ENCODE measurements at regions not wholly inside any gene's neighbourhood (a gene's known extent, or its start where the extent isn't known, plus 50 kb on each side); places are given as distances from the start of the nearest gene placed in this dataset.

- DNase-seq (ENCODE audit: low read depth) (peak; percentile 87), FAIRE-seq (peak; percentile 45)
- peaks cover 12% of the 10 kb centered on the region for H3K27me3 Mint-ChIP-seq (ENCODE audit: low read depth, unreplicated experiment)
- H3K4me3 ChIP-seq (ENCODE audit: insufficient read depth, low read depth, low read length), result no peak overlapping the region
- H3K9ac ChIP-seq (ENCODE audit: low read length), result peak overlapping the region; percentile 71
- H3K27me3 ChIP-seq (ENCODE audit: insufficient read depth, low read length), result no peaks in the 10 kb centered on the region
- H3K36me3 Mint-ChIP-seq (ENCODE audit: low read depth, unreplicated experiment), result no peaks in the 10 kb centered on the region
- peaks cover 5% of the 10 kb centered on the region for H3K9me3 Mint-ChIP-seq (ENCODE audit: unreplicated experiment)
- H3K4me2 ChIP-seq (ENCODE audit: low read length), result peak overlapping the region; percentile 72
- H3K4me1 Mint-ChIP-seq (ENCODE audit: low read depth, unreplicated experiment), result peaks cover 33% of the 10 kb centered on the region
- H3K79me2 ChIP-seq (ENCODE audit: insufficient read depth, low read length), result no peaks in the 10 kb centered on the region
- H3K4me1 ChIP-seq (ENCODE audit: insufficient read depth, low read length), result peaks cover 47% of the 10 kb centered on the region
- H4K20me1 ChIP-seq (ENCODE audit: insufficient read depth, low read length), result no peaks in the 10 kb centered on the region
- peak overlapping the region; percentile 90 for H3K27ac Mint-ChIP-seq (ENCODE audit: unreplicated experiment)
- H3K27ac ChIP-seq (ENCODE audit: low read depth, low read length), result peak overlapping the region; percentile 95
- peak overlapping the region; percentile 75 for H2AFZ ChIP-seq (ENCODE audit: low read depth, low read length)
- TF ChIP-seq EZH2 (IDR thresholded peaks at IDR 0.05; ENCODE audit: insufficient read depth, low read length) (no peak), CTCF (IDR thresholded peaks at IDR 0.05; ENCODE audit: insufficient read depth, low read depth, low read length) (no peak)
- no peaks in the 10 kb centered on the region for H3K36me3 ChIP-seq (ENCODE audit: insufficient read depth, low read length)
- H3K4me3 Mint-ChIP-seq (ENCODE audit: unreplicated experiment), result no peak overlapping the region
- H3K9me3 ChIP-seq (ENCODE audit: insufficient read depth, low read depth, low read length), result no peaks in the 10 kb centered on the region
Measured at GRCh38 chr1:29708796-29709703, 472.7 kb downstream of the PTPRU start.

GRCh38 chr1:29708381-29708780 is 472.1 kb downstream of the PTPRU start:
- H3K27ac ChIP-seq (ENCODE audit: low read depth, low read length), result peak overlapping the region; percentile 95
- H3K4me1 Mint-ChIP-seq (ENCODE audit: low read depth, unreplicated experiment), result peaks cover 33% of the 10 kb centered on the region
- no peaks in the 10 kb centered on the region for H4K20me1 ChIP-seq (ENCODE audit: insufficient read depth, low read length)
- peaks cover 47% of the 10 kb centered on the region for H3K4me1 ChIP-seq (ENCODE audit: insufficient read depth, low read length)
- FAIRE-seq (no peak), DNase-seq (ENCODE audit: low read depth) (no peak)
- no peak overlapping the region for H3K4me3 Mint-ChIP-seq (ENCODE audit: unreplicated experiment)
- H3K27me3 ChIP-seq (ENCODE audit: insufficient read depth, low read length), result no peaks in the 10 kb centered on the region
- H3K36me3 ChIP-seq (ENCODE audit: insufficient read depth, low read length), result no peaks in the 10 kb centered on the region
- peaks cover 13% of the 10 kb centered on the region for H3K27me3 Mint-ChIP-seq (ENCODE audit: low read depth, unreplicated experiment)
- H3K27ac Mint-ChIP-seq (ENCODE audit: unreplicated experiment), result peak overlapping the region; percentile 75
- H3K9ac ChIP-seq (ENCODE audit: low read length), result peak overlapping the region; percentile 71
- TF ChIP-seq CTCF (IDR thresholded peaks at IDR 0.05; ENCODE audit: insufficient read depth, low read depth, low read length) (no peak), EZH2 (IDR thresholded peaks at IDR 0.05; ENCODE audit: insufficient read depth, low read length) (no peak)
- no peaks in the 10 kb centered on the region for H3K79me2 ChIP-seq (ENCODE audit: insufficient read depth, low read length)
- H3K4me3 ChIP-seq (ENCODE audit: insufficient read depth, low read depth, low read length), result no peak overlapping the region
- H3K36me3 Mint-ChIP-seq (ENCODE audit: low read depth, unreplicated experiment), result no peaks in the 10 kb centered on the region
- no peaks in the 10 kb centered on the region for H3K9me3 ChIP-seq (ENCODE audit: insufficient read depth, low read depth, low read length)
- H3K9me3 Mint-ChIP-seq (ENCODE audit: unreplicated experiment), result peaks cover 5% of the 10 kb centered on the region
- peak overlapping the region; percentile 9 for H2AFZ ChIP-seq (ENCODE audit: low read depth, low read length)
- H3K4me2 ChIP-seq (ENCODE audit: low read length), result peak overlapping the region; percentile 72

- Histone ChIP-seq H3K4me3 (ENCODE audit: insufficient read depth, low read depth, low read length) (no peak overlapping the region), H3K9ac (ENCODE audit: low read length) (peak overlapping the region; percentile 71), H3K4me1 (ENCODE audit: insufficient read depth, low read length) (peaks cover 45% of the 10 kb centered on the region), H3K4me2 (ENCODE audit: low read length) (peak overlapping the region; percentile 72), H3K9me3 (ENCODE audit: insufficient read depth, low read depth, low read length) (no peaks in the 10 kb centered on the region), H3K36me3 (ENCODE audit: insufficient read depth, low read length) (no peaks in the 10 kb centered on the region), H4K20me1 (ENCODE audit: insufficient read depth, low read length) (no peaks in the 10 kb centered on the region), H3K79me2 (ENCODE audit: insufficient read depth, low read length) (no peaks in the 10 kb centered on the region), H3K27ac (ENCODE audit: low read depth, low read length) (peak overlapping the region; percentile 95), H3K27me3 (ENCODE audit: insufficient read depth, low read length) (no peaks in the 10 kb centered on the region), H2AFZ (ENCODE audit: low read depth, low read length) (no peak overlapping the region)
- H3K4me3 Mint-ChIP-seq (ENCODE audit: unreplicated experiment), result no peak overlapping the region
- peaks cover 13% of the 10 kb centered on the region for H3K27me3 Mint-ChIP-seq (ENCODE audit: low read depth, unreplicated experiment)
- H3K27ac Mint-ChIP-seq (ENCODE audit: unreplicated experiment), result peak overlapping the region; percentile 75
- FAIRE-seq (no peak), DNase-seq (ENCODE audit: low read depth) (no peak)
- TF ChIP-seq EZH2 (IDR thresholded peaks at IDR 0.05; ENCODE audit: insufficient read depth, low read length) (no peak), CTCF (IDR thresholded peaks at IDR 0.05; ENCODE audit: insufficient read depth, low read depth, low read length) (no peak)
- peaks cover 5% of the 10 kb centered on the region for H3K9me3 Mint-ChIP-seq (ENCODE audit: unreplicated experiment)
- H3K36me3 Mint-ChIP-seq (ENCODE audit: low read depth, unreplicated experiment), result no peaks in the 10 kb centered on the region
- H3K4me1 Mint-ChIP-seq (ENCODE audit: low read depth, unreplicated experiment), result peaks cover 33% of the 10 kb centered on the region
Measured at GRCh38 chr1:29707796-29708195, 471.5 kb downstream of the PTPRU start.
